Ishikawa (cell line): ENCODE measurements at regions not wholly inside any gene's neighbourhood (a gene's known extent, or its start where the extent isn't known, plus 50 kb on each side); places are given as distances from the start of the nearest gene placed in this dataset.

Experiments used
- CEBPB ChIP-seq: IDR thresholded peaks from 2 replicates; pipeline ENCODE4 v1.6.1; 2012
- CREB1 ChIP-seq: IDR thresholded peaks from 2 replicates; pipeline ENCODE4 v1.6.1; 2012; ENCODE audit warnings: low read depth
- EP300 ChIP-seq: IDR thresholded peaks from 2 replicates; pipeline ENCODE4 v1.6.1; 2012; ENCODE audit warnings: borderline replicate concordance
- FOXM1 ChIP-seq: IDR thresholded peaks from 2 replicates; pipeline ENCODE4 v1.6.1; 2012; ENCODE audit warnings: low read depth, borderline replicate concordance
- MAX ChIP-seq: IDR thresholded peaks from 2 replicates; pipeline ENCODE4 v1.6.1; 2012
- RAD21 ChIP-seq: IDR thresholded peaks from 2 replicates; pipeline ENCODE4 v1.6.1; 2012; ENCODE audit warnings: low read depth
- TAF1 ChIP-seq: IDR thresholded peaks from 2 replicates; pipeline ENCODE4 v1.6.1; 2012; ENCODE audit warnings: low read depth, mild to moderate bottlenecking
- TEAD4 ChIP-seq: IDR thresholded peaks from 2 replicates; pipeline ENCODE4 v1.6.1; 2012
- YY1 ChIP-seq: IDR thresholded peaks from 2 replicates; pipeline ENCODE4 v1.6.1; 2012; ENCODE audit warnings: low read depth
- TF ChIP-seq, protein P1 (sequence below): IDR thresholded peaks from 2 replicates; pipeline ENCODE4 v1.6.1; 2012

GRCh38 chr13:112168761-112169160 is 101.8 kb downstream of the SOX1 start:
- TF ChIP-seq MAX (no peak), FOXM1 (no peak), TAF1 (no peak), CEBPB (no peak), YY1 (no peak), EP300 (no peak), RAD21 (no peak), TEAD4 (no peak), CREB1 (no peak)
- TF ChIP-seq, protein P1, sequence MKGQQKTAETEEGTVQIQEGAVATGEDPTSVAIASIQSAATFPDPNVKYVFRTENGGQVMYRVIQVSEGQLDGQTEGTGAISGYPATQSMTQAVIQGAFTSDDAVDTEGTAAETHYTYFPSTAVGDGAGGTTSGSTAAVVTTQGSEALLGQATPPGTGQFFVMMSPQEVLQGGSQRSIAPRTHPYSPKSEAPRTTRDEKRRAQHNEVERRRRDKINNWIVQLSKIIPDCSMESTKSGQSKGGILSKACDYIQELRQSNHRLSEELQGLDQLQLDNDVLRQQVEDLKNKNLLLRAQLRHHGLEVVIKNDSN, result no peak
